ELF-1 (cell line): ENCODE measurements at regions not wholly inside any gene's neighbourhood (a gene's known extent, or its start where the extent isn't known, plus 50 kb on each side); places are given as distances from the start of the nearest gene placed in this dataset.
A peak's percentile ranks its signal among the peaks of the same experiment; 100 is the strongest.
"Not testable (repeated sequence)": the region's sequence is repeated elsewhere in the genome, so short reads cannot be mapped to it uniquely, and the experiment has no call there.

Source experiments
- DNase-seq: peaks from one replicate; pipeline ENCODE4 v3.0.0-alpha.2; 2016; ENCODE audit warnings: low read depth, low spot score

DNA sequence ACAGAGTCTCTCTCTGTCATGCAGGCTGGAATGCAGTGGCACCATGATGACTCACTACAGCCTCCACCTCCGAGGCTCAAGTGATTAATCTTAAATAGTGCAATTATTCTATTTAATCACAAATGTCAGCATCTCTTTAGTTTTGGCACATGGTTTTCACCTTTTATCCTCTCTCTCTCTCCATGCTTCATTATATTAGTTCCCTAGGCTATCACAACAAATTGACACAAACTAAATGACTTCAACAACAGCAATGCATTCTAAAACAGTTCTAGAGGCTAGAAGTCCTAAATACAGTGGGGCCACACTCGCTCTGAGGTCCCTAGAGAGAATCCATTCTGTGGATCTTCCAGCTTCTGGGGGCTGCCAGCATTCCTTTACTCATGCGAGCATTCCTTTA is 178.2 kb upstream of the ZNG1F start:
- DNase-seq = not testable (repeated sequence)

DNA sequence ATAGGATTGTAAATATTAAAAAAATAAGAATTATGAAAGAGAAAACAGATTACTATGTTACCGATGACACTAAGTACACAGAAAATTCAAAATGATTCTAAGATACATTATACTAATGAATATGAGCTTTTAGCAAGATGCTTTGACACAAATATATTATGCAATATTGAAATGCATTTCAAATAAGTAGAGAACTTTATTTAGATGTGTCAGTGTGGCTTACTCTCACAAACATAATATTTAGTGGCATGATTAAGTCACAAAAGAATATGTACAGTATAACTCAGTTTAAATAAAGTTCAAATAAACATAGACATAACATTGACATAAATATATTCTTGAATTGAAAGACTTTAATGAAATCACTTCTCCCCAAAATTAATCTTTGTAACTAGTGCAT is 172.7 kb upstream of the ZNG1F start:
- DNase-seq = not testable (repeated sequence)

DNA sequence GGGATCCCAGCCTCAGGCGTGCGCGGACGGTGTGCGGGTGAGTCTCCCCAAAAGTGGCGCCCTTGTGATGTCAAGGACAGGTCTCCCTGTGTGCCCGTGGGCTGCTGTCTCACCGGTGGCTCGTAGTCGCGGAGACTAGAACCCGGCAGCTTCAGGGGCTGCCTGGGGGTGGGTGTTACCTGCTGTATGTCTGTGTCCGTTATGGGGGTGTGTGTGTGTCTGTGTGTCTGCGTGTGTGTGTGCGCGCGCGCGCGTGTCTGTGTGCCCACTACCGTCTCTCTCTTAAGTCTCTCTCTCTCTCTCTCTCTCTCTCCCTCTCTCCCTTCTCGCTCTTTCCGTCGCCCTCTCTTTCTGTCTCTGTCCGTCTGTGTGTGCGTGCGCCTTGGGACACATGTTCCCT is 170.0 kb upstream of the ZNG1F start:
- DNase-seq = peak; percentile 30

DNA sequence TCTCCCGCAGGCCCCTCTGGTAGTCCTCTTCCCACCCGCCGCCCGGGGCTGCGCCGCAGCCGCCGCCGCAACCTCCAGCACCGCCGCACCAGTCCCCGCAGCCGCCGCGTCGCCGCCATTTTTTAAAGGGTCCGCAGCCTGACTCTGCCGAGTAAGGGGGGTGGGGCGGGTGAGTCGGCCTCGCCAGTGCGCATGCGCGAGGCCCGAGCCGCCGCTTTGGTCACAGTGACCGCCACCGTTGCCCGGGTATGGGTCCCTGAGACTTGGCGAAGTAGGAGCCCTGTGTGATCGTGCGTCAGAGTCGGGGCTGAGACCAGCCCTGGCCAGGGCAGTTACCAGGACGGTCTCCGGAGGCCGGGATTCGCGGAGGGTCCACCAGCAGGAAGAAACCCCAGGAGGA is 169.6 kb upstream of the ZNG1F start:
- DNase-seq = peak; percentile 83

DNA sequence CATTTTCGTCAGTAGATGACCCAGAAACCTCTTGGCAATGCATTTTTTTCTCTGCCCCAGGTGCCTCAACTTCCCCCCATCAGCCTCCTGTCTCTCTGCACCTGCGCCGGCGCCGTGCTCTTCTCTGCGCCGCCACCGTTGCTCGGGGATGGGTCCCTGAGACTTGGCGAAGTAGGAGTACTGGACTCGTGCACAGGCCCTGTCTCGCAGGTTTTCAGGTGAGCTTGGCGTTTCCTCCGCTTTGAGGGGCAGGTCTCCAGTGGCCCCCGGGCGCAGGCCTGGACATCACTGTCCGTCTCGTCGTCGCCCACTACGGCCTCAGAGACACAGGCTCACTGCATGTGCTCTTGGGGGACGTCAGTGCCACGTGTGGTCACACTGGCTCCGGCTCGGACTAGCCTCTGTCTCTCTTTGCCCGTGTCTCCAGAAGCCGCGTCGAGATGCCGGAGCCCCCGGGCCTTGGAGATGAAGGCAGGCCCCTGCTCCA is 168.8 kb upstream of the ZNG1F start:
- DNase-seq = not testable (repeated sequence)

DNA sequence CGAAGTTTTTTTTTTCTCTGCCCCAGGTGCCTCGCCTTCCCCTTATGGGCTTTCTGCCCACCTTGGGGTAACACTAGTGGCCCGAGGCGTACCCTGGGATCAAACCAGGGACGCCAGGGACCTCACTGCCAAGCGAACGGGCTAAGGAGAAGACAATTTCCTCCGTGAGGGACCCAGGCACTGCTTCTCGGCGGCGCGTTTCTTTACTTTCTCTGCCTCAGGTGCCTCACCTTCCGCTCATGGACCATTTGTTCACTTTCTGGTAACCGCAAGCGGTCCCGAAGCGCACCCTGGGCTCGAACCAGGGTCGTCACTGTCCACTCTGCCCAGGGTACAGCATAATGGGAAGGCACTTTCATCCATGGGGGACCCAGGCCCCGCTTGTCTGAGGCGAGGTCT is 168.2 kb upstream of the ZNG1F start:
- not testable (repeated sequence) for DNase-seq

DNA sequence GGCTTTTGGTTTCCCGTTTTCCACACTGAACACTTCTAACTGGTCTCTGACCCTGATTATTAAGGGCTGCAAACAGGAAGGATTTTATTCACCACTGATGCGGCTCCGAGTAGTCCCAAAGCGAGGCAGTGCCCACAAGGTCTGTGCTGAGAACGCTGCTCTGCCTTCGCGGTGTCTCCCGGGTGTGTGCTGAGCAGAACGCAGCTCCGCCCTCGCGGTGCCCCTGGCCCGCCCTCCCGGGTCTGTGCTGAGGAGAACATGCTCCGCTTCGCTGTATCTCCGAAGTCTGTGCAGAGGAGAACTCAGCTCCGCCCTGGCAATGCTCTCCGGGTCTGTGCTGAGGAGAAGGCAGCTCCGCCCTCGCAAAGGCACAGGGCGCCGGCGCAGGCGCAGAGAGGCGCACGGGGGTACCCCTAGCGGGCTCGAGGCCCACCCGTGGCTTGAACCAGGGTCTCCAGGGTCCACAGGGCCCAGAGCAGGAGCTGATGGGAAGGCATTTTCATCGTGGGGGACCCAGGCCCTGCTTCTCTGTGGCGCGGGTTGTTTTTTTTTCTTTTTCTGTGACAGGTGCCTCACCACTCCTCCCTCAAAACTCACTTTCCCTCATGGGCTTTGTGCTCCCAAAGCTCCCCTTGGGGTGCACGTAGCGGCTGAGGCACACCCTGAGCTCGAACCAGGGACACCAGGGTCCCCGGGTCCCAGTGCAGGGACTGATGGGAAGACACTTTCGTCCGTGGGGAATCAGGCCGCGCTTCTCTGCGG is 167.7 kb upstream of the ZNG1F start:
- DNase-seq = peak; percentile 21

DNA sequence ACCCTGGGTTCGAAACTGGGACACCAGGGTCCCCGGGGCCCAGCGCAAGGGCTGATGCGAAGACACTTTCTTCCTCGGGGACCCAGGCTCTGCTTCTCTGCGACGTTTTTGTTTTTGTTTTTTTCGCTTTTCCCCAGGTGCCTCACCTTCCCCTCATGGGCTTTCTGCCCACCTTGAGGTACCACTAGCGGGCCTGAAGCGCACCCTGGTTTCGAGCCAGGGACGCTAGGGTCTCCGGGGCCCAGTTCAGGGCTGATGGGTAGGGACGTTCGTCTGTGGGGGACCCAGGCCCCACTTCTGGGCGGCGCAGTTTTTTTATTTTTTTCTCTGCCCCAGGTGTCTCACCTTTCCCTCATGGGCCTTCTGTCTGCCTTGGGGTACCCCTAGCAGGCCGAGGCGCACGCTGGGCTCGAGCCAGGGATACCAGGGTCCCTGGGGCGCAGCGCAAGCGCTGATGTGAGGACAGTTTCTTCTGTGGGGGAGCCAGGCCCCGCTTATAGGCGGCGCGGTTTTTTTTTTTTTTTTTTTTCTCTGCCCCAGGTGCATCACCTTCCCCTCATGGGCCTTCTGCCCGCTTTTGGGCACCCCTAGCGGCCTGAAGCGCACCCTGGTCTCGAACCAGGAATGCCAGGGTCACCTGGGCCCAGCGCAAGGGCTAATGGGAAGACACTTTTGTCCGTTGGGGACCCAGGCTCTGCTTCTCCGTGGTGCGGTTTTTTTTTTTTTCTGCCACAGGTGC is 166.8 kb upstream of the ZNG1F start:
- not testable (repeated sequence) for DNase-seq

DNA sequence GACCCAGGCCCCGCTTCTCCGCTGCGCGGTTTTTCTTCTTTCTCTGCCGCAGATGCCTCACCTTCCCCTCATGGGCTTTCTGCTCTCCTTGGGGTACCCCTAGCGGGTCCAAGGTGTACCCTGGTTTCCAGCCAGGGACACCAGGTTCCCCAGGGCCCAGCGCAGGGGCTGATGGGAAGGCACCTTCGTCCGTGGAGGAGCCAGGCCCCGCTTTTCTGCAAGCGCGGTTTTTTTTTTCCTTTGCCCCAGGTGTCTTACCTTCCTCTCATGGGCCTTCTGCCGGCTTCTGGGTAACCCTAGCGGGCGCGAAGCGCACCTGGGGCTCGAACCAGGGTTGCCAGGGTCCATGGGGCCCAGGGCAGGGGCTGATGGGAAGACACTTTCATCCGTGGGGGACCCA is 165.9 kb upstream of the ZNG1F start:
- not testable (repeated sequence) for DNase-seq

DNA sequence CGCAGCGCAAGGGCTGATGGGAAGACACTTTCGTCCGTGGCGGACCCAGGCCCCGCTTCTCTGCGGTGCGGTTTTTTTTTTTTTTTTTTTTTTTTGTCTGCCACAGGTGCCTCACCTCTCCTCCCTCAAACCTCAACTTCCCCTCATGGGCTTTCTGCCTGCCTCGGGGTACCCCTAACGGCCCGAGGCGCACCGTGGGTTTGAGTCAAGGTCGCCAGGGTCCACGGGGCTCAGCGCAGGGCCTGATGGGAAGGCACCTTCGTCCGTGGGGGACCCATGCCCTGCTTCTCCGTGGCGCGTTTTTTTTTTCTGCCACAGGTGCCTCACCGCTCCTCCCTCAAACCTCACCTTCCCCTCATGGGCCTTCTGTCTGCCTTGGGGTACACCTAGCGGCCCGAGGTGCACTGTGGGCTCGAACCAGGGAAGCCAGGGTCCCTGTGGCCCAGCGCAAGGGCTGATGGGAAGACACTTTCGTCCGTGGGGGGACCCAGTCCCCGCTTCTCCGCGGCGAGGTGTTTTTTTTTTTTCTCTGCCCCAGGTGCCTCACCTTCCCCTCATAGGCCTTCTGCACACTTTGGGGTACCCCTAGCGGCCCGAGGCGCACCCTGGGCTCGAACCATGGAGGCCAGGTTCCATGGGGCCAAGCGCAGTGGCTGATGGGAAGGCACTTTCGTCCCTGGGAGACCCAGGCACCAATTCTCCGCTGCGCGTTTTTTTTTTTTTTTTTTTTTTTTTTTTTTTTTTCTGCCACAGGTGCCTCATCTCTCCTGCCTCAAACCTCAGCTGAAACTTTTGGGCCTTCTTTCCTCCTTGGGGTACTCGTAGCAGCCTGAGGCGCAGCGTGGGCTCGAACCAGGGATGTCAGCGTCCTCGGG is 165.2 kb upstream of the ZNG1F start:
- DNase-seq = not testable (repeated sequence)

DNA sequence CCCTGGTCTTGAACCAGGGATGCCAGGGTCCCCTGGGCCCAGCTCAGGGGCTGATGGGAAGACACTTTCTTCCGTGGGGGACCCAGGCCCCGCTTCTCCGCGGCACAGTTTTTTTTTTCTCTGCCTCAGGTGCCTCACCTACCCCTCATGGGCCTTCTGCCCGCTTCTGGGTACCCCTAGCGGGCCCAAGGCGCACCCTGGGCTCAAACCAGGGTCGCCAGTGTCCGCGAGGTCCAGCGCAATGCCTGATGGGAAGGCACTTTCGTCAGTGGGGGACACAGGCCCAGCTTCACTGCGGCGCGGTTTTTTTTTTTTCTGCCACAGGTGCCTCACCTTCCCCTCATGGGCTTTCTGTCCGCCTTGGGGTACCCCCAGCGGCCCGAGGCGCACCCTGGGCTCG is 163.9 kb upstream of the ZNG1F start:
- not testable (repeated sequence) for DNase-seq

DNA sequence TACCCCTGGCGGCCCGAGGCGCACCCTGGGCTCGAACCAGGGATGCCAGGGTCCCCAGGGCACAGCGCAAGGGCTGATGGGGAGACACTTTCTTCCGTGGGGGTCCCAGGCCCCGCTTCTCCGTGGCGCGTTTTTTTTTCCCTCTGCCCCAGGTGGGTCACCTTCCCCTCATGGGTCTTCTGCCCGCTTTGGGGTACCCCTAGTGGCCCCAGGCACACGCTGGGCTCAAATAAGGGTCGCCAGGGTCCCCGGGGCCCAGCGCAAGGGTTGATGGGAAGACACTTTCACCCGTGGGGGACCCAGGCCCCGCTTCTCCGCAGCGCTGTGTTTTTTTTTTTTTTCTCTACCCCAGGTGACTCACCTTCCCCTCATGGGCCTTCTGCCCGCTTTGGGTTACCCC is 163.3 kb upstream of the ZNG1F start:
- not testable (repeated sequence) for DNase-seq

DNA sequence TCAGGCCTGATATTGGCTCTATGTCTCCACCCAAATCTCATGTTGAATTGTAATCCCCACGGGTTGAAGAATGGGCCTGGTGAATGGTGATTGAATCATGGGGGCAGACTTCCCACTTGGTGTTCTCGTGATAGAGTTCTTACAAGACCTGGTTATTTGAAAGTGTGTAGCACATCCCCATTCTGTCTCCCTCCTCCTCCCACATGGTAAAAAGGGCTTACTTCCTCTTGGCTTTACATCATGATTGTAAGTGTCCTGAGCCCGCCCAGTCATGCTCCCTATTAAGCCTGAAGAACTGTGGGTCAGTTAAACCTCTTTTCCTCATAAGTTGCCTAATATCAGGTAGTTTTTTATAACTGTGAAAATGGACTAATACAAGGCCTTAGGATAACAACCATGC is 158.8 kb upstream of the ZNG1F start:
- DNase-seq = not testable (repeated sequence)

DNA sequence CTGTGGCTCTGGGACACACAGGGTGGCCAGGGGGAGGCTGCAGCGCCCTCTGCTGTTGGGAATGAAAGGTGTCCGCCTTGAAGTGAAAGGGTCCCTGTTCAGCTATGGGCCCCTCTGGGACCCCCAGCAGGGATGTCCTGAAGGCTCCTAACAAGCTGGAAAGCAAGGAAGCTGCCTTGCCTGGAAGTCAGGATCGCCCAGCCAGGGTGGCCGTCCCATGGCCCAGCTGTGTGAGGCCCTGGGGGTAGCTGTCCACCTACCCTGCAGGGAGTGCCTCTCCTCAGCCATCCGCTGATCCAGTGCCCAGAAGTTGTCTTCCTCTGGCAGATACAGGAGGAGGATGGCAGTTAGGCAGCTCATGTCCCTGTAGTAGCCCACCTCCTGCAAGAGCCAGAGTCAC is 143.4 kb upstream of the ZNG1F start:
- DNase-seq = not testable (repeated sequence)

DNA sequence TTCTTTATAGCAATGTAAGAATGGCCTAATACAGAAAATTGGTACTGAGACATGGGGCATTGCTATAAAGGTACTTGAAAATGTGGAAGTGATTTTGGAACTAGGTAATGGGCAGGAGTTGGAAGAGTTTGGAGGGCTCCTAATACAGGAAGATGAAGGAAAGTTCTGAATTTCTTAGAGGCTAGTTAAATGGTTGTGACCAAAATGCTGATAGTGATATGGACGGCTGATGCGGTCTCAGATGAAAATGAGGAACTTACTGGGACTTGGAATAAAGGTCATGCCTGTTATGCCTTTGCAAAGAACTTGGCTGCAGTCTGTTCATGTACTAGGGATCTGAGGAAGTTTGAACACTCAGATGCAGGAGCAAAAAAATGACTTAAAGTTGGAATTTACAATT is 132.2 kb upstream of the ZNG1F start:
- DNase-seq = not testable (repeated sequence)

DNA sequence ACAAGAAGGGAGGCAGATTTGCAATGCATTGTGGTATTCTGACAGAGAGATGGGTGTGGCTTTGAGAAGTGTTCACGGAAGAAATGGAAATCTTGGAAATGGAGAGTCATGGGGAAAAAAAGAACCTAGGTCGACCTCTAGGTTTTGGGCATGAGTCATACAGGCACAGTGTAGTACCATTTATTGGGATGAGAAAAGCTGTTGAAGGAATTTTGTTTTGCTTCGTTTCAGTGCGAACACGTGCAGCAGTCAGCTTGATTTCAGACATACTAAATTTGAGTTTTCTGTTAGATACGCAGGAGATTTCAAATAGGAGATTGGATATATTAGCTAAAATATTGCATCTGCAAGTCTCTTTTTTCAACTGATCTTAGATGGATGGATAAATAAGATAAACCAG is 119.8 kb upstream of the ZNG1F start:
- not testable (repeated sequence) for DNase-seq

DNA sequence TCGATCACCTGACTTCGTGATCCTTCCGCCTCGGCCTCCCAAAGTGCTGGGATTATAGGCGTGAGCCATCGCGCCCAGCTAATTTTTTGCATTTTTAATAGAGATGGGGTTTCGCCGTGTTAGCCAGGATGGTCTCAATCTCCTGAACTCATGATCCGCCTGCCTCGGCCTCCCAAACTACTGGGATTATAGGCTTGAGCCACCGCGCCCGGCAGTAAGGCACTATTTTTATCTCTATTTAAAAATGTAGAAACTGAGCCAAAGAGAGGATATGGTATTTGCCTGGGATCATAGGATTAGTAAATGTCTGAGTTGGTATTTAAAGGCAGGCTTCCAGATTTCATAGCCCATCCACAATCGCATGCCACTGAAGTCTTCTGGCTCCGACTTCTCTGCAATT is 96.6 kb upstream of the ZNG1F start:
- DNase-seq = not testable (repeated sequence)

DNA sequence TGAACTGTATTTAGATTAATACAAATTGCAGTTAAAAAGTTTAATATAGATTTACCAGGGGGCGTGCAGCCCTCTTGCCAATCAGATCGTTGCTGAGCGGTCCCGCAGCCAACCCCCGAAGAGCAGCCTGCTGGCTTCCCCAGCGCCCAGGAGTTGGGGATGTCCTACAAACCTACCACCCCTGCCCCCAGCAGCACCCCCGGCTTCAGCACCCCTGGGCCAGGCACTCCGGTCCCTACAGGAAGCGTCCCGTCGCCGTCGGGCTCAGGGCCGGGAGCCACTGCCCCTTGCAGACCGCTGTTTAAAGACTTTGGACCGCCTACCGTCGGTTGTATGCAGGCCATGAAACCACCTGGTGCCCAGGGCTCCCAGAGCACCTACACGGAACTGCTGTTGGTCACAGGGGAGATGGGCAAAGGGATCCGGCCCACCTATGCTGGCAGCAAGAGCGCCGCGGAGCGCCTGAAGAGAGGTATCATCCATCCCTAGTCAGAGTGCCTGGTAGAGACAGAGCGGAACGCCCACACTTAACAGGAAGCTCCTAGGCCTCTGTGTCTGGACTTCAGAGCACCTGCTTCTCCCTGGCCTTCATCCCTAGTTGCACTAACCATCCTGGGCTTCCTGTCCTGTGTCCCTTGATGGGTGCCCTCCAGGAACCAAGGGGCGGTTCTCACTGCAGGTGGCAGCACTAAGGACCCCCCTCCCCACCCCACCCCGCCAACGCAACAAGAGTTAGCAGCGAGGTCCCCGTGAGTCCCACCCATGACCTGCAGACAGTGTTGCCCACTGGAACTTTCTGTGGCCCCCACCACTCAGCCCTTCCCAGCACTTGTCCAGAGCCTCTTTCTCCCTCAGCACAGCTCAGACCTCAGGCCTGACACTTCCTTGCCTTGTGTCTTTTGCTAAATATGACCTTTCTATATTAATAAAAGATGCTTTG is 91.5 kb upstream of the ZNG1F start:
- not testable (repeated sequence) for DNase-seq

DNA sequence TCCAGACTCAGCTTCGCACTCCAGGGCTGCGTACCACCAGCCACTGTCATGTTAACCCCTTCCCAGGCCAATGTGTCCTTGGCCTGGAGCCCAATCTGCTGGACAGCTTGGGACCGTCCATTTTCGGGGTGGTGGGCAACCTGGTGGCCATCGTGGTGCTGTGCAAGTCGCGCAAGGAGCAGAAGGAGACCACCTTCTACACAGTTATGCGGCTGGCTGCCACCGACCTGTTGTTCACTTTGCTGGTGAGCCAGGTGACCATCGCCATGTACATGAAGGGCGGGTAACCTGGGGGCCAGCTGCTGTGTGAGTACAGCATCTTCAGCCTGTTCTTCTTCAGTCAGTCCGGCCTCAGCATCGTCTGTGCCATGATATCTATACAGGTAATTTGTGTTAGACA is 90.3 kb upstream of the ZNG1F start:
- DNase-seq = not testable (repeated sequence)

DNA sequence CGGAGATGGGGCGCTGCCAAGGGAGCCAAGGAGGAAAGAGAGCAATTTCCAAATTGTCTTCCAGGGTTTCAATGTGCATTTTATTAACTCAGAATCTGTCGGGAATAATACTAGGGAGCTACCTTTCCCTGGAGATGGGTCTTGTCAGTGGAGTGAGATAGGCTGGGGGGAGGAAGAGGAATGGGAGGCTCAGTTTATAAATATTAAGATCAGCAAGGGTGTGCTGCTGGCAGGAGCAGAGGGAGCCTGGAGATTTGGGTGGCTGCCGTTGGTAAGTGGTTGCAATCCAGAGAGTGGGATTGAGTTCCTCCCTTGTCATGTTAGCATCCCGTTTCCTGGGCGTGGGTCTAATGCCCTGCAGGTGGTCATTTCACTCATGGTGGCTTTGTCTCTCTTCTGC is 89.9 kb upstream of the ZNG1F start:
- DNase-seq = not testable (repeated sequence)
